HCT116 (cell line): ENCODE measurements at regions not wholly inside any gene's neighbourhood (a gene's known extent, or its start where the extent isn't known, plus 50 kb on each side); places are given as distances from the start of the nearest gene placed in this dataset.

Experiments used
- CEBPB ChIP-seq: IDR thresholded peaks from 2 replicates; pipeline ENCODE4 v1.6.1; 2012; ENCODE audit warnings: low read depth
- ELF1 ChIP-seq: IDR thresholded peaks from 2 replicates; pipeline ENCODE4 v1.6.1; 2012; ENCODE audit warnings: low read depth, borderline replicate concordance
- EZH2 ChIP-seq: fragments of 200-600 bp; sonication (generic); IDR thresholded peaks from 2 replicates; pipeline ENCODE4 v1.6.1; 2017; ENCODE audit warnings: antibody characterized with exemption, mixed run types
- FOSL1 ChIP-seq: IDR thresholded peaks from 2 replicates; pipeline ENCODE4 v1.6.1; 2012; ENCODE audit warnings: low read depth
- POLR2A ChIP-seq: IDR thresholded peaks from 2 replicates; pipeline ENCODE4 v1.7.0; 2011; ENCODE audit warnings: borderline replicate concordance; ENCODE audit not compliant: insufficient read depth, insufficient read length; ENCODE audit errors: extremely low read depth
- POLR2AphosphoS5 ChIP-seq: IDR thresholded peaks from 2 replicates; pipeline ENCODE4 v1.6.1; 2011; ENCODE audit warnings: mild to moderate bottlenecking, low read depth, low read length, moderate library complexity
- RAD21 ChIP-seq: IDR thresholded peaks from 2 replicates; pipeline ENCODE4 v1.6.1; 2012; ENCODE audit warnings: low read depth, mild to moderate bottlenecking
- REST ChIP-seq: IDR thresholded peaks from 2 replicates; pipeline ENCODE4 v1.6.1; 2012; ENCODE audit warnings: low read depth
- SIN3A ChIP-seq: IDR thresholded peaks from 2 replicates; pipeline ENCODE4 v1.6.1; 2012; ENCODE audit warnings: low read depth
- SRF ChIP-seq: IDR thresholded peaks from 2 replicates; pipeline ENCODE4 v1.6.1; 2012; ENCODE audit warnings: low read depth
- YY1 ChIP-seq: IDR thresholded peaks from 2 replicates; pipeline ENCODE4 v1.6.1; 2011; ENCODE audit warnings: low read length, low read depth, moderate library complexity, mild to moderate bottlenecking; ENCODE audit not compliant: insufficient replicate concordance; ENCODE audit errors: extremely low read depth
- ZBTB33 ChIP-seq: IDR thresholded peaks from 2 replicates; pipeline ENCODE4 v1.6.1; 2011; ENCODE audit warnings: mild to moderate bottlenecking, low read length, moderate library complexity; ENCODE audit not compliant: insufficient replicate concordance; ENCODE audit errors: extremely low read depth
- TF ChIP-seq, protein P1 (sequence below): IDR thresholded peaks from 2 replicates; pipeline ENCODE4 v1.6.1; 2012
- TF ChIP-seq, protein P2 (sequence below), 3 experiments: fragments of 200-600 bp in 1 of 3; sonication (generic) in 1 of 3; IDR thresholded peaks in 2 of 3; conservative IDR thresholded peaks in 1 of 3; 2 replicates each; pipeline ENCODE4 v1.5.1; 2012 to 2017; ENCODE audit warnings: low read depth in 2 of 3, low read length in 2 of 3, antibody characterized with exemption in 1 of 3, borderline replicate concordance in 1 of 3, control low read depth in 1 of 3, mild to moderate bottlenecking in 1 of 3, mixed read lengths in 1 of 3, mixed run types in 1 of 3, moderate library complexity in 1 of 3; ENCODE audit not compliant: insufficient read depth in 1 of 3

DNA sequence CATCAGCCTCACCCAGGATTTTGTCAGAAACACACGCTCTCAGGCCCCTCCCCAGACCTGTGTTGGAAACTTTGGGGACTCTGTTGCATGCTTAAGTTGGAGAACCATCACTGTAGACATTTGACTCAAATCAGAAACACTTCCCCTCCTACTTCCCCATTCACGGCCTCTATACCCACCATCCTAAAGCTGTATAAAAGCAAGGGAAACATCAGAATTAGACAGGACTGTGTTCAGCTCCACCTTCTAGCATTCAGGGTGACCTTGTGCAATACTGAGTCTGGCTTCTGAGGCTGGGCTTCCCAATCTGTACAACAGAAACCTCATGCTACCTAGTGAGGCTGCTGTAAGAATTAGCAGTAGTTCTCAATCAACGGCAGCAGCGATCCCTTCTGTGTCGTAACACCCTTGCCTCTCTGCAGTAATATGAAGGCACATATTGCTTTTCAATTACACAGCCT lies 252.3 kb downstream of the LY86 start:
- TF ChIP-seq ZBTB33, result no peak
- TF ChIP-seq, protein P1, sequence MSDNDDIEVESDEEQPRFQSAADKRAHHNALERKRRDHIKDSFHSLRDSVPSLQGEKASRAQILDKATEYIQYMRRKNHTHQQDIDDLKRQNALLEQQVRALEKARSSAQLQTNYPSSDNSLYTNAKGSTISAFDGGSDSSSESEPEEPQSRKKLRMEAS, result no peak
- no peak for TF ChIP-seq SIN3A
- no peak for TF ChIP-seq FOSL1
- TF ChIP-seq YY1, result no peak
- no peak for TF ChIP-seq RAD21
- TF ChIP-seq POLR2AphosphoS5, result no peak
- TF ChIP-seq POLR2A, result no peak
- no peak for TF ChIP-seq SRF
- TF ChIP-seq EZH2, result no peak
- TF ChIP-seq, protein P2, sequence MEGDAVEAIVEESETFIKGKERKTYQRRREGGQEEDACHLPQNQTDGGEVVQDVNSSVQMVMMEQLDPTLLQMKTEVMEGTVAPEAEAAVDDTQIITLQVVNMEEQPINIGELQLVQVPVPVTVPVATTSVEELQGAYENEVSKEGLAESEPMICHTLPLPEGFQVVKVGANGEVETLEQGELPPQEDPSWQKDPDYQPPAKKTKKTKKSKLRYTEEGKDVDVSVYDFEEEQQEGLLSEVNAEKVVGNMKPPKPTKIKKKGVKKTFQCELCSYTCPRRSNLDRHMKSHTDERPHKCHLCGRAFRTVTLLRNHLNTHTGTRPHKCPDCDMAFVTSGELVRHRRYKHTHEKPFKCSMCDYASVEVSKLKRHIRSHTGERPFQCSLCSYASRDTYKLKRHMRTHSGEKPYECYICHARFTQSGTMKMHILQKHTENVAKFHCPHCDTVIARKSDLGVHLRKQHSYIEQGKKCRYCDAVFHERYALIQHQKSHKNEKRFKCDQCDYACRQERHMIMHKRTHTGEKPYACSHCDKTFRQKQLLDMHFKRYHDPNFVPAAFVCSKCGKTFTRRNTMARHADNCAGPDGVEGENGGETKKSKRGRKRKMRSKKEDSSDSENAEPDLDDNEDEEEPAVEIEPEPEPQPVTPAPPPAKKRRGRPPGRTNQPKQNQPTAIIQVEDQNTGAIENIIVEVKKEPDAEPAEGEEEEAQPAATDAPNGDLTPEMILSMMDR (IDR thresholded peaks at IDR 0.05 in 2 of 3, conservative IDR thresholded peaks at IDR 0.05 in 1 of 3; ENCODE audit: borderline replicate concordance in 1 of 3, insufficient read depth in 1 of 3, low read depth in 2 of 3, low read length in 2 of 3), result no peak
- no peak for TF ChIP-seq CEBPB
- no peak for TF ChIP-seq REST
- TF ChIP-seq ELF1, result no peak
